Fibroblast of skin of right quadriceps (primary cell): ENCODE measurements at regions not wholly inside any gene's neighbourhood (a gene's known extent, or its start where the extent isn't known, plus 50 kb on each side); places are given as distances from the start of the nearest gene placed in this dataset.
A peak's percentile ranks its signal among the peaks of the same experiment; 100 is the strongest.
"Not testable (repeated sequence)": the region's sequence is repeated elsewhere in the genome, so short reads cannot be mapped to it uniquely, and the experiment has no call there.

Source experiments
- DNase-seq: peaks from one replicate; pipeline ENCODE4 v3.0.0-alpha.2; 2013

DNA sequence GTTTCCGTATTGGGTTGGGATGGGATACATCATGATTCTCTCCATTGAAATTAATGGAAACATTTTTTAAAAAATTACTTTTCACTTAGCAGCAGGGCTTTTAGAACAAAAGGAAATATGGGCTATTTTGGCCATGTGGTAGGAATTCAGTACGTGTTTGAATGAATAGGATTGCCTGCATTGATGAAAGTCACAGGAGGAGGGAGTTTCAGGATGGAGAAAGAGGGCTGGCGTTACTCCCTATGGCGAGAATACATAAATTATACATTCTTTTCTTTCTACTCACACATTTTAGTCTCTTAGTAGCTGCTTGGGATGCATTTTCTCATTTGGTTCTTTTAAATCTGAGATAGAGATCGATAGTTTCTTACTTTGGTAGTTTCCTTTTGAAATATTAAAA is 100.3 kb upstream of the PDHA1 start:
- no peak for DNase-seq

DNA sequence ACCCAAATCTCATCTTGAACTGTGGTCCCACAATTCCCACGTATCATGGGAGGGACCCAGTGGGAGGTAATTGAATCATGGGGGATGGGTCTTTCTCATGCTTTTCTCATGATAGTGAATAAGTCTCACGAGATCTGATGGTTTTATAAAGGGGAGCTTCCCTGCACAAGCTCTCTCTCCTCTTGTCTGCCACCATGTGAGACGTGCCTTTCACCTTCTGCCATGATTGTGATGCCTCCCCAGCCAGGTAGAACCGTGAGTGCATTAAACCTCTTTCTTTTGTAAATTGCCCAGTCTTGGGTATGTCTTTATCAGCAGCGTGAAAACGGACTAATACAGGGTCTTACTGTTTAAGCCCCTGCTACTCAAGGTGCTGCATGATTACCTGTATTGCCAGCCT is 98.8 kb upstream of the PDHA1 start:
- not testable (repeated sequence) for DNase-seq

DNA sequence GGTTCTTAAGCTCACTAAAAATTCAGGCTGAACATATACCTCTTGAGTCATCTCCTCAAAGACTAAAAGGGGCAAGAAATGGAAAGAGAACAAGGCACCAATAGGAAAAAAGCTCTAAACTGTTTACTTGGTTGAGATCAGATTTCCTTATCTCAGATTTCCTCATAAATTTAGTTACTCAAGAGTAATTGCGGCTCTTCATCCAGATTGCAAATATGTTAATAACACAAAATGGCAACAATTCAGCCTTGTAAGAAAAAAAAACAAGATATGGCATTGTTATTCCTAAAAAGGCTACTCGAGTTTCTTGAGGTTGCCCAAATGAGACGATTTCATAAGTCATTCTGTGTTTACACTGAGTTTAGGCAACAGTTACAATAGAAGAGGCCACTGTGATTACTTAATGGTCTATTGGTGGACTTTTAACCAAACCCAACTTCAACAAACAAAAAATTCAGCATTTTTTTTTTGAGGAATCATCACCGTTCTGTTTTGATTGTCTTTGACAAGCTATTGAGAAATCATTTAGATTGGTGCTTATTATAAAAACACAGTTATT is 97.9 kb upstream of the PDHA1 start:
- no peak for DNase-seq

DNA sequence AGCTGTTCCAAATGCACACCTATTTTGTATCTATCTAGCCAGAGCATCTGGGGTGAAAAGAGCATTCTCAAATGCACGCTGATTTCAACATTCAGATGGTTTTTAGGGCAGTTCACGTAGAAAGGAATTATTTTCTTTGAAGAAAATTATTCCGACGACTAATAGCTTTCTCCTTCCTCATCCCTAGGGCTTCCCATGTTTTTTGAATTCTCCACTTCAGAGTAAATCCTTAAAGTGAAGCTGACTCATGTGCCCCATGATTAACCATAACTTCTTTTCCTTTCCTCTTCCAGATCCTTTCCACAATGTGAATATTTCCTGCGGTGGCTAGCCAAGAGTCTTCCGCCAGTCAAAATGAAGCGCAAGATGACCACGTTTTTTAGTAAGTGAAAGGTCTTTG is 86.7 kb upstream of the PDHA1 start:
- peak; percentile 4 for DNase-seq

DNA sequence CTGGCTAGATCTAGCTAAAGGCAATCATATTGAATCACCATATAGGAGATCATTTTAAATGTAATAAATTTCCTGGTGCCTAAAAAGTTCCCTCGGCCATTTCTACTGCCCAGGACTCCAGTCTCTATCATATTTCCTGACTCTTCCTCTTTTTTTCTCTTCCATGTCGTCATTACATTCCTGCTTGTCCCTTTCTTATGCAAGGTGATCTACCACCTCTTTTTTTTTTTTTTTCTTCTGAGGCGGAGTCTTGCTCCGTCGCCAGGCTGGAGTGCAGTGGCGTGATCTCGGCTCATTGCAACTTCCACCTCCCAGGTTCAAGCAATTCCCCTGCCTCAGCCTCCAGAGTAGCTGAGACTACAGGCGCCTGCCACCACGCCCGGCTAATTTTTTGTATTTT is 82.7 kb upstream of the PDHA1 start:
- DNase-seq = not testable (repeated sequence)

DNA sequence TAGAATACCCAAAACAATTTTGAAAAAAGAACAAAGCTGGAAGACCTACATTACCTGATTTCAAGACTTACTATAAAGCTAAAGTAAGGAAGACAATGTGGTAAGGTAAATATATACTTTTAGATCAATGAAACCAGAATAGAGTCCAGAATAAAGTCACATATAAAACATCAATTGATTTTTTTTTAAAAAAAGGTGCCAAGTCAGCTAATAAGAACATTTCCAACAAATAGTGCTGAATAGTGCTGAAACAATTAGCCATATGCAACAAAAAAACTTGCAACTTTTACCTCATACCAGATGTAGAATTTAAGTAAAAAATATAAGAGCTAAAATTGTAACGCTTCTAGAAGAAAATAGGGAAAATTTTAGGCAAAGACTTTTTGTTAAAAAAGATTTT is 73.0 kb upstream of the PDHA1 start:
- no peak for DNase-seq

DNA sequence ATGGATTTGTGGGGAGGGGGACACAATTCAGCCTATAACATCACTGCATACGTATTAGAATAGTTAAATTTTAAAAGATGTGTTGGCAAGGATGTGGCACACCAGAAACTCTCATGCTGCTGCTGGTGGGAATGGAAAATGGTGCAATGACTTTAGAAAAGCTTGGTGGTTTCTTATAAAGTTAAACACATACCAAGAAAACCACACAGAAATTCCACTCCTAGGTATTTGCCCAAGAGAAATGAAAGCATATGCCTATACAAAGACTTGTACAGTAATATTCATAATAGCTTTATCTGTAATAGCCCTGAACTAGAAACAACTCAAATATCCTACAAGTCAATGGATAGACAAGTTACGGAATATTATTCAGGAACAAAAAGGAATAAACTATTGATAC is 71.3 kb upstream of the PDHA1 start:
- peak; percentile 9 for DNase-seq

DNA sequence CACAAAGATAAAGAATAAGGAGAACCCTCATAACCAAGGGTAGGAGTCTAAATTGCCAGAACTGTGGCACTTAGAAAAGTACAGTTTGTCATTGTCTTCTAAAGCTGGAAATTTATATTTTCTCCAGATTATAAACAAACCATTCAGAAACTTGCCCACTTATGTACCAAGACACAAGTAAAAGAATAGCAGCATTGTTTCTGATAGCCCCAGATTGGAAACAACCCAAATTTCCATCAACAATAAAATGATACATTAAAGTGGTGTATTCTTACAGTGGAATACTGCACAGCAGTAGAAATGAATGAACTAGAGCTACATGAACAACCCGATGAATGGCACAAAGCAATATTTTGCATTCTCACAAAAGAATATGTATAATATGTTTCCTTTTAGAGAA is 63.1 kb upstream of the PDHA1 start:
- DNase-seq = no peak

DNA sequence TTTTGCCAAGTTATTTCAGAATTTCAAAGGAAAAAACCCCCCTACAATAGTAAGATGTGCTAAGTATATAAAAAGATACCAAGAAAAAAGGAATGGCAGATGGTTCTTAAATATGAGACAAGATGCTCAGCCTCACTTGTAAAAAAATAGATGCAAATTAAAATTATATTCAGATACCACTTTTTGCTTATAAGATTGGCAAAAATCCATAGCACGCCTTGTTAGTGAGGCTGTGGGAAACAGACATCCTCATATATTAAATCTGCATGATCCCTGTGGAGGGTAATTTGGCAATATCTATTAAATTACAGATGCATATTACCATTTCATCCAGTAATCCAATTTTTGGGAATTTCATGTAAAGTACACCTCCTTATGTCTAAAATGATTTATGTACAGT is 62.5 kb upstream of the PDHA1 start:
- DNase-seq = no peak

DNA sequence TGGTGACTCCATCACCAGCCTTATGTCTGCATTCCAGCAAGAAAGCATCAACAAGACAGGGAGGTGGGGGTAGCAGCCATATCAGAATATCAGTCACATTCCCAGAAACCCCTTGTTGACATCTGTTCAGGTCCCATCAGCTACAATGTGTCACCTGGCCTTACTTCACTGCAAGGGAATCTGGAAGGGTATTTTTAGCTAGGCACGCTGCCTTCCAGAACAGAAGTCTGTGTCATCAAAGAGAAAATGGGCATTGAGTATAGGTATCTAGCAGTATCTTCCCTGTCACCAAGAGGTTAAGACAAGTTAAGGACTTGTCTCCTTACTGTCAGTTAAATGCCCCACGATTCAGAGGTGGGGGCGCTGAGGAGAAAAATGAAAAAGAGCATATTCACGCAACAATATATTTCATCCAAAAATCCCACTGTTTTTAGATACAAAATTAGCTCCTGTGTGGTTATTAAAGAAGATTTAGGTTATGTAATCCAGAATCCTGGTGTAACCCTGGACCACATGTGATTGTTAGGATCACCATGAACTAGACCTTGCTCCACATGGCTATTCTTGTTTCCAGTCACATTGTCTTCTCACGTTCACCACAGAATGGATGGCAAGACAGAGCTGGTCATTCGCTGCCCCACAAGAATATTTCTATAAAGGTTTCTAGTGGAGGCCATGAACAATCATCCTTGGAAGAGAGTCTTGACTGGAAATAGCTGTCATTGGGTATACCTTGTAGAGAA is 60.0 kb upstream of the PDHA1 start:
- no peak for DNase-seq

DNA sequence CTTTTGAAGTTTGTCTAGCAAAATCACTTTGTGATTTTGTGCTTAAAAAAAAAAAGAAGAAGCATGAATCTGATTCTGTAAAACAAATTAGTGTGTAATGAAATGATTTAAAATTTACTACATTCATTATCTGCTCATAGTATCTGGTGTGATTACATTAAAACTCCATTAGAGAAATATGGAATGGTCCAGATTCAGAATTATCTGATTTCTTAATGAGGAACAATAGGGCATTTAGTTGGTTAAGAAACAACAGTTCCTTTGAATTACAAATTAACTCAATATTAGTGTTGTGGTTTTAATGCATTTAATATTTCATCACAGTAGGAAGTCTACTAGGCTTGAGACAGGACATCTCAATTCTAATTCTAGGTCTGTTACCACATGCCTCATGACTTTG is 57.9 kb upstream of the PDHA1 start:
- DNase-seq = no peak

DNA sequence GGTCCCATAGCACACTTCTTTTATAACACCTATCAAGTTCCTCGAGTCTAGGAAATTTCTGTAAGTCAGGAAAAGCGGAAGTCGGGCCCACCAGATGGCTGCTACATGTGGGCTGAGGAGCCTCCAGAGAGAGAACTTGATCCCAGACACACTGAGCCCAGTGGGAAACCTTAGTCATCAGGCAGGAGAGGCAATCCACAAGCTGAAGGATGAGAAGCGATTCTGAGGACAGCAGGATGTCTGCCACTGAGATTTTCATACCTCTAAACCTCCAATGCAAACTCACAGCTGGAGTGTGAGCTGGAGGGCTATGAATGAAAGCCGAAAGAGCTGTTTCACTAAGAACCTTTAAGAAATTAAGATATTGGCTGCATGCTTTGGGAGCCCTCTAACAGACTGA is 52.6 kb upstream of the PDHA1 start:
- no peak for DNase-seq

DNA sequence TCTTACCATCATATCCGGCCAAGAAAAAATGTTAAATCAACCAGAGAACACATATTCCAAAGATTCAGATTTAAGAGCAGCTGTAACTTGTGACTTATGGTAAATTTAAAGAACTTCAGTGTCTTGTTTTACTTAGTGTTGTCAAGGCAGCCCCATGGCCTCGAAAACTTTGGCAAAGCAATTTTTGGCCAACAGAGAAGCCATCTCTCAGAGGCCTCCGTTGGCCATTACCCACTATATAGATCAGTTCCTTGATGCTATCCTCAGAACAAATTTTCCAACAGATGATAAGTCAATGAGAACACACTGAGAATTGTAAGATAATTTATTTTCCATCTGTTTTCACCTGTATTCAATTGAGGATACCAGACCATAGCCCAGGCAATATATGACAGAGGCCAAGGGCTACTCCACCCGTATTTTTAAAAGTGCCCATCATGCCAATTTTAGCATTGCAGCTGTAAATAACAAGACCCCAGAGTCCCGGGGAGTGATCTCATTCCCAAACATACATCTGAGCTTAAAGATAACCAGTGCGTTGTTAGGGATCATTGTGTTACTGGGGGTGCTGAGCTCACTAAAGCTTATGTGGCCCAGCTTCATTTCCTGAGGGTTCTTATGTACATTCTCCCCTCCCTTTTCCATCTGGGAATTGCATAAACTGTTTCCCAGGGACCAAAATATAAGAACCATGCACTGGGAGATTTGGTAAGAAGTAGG is 50.0 kb upstream of the PDHA1 start:
- no peak for DNase-seq
